ENCODE measurements at regions not wholly inside any gene's neighbourhood (a gene's known extent, or its start where the extent isn't known, plus 50 kb on each side); places are given as distances from the start of the nearest gene placed in this dataset.

- TF ChIP-seq, protein P1, sequence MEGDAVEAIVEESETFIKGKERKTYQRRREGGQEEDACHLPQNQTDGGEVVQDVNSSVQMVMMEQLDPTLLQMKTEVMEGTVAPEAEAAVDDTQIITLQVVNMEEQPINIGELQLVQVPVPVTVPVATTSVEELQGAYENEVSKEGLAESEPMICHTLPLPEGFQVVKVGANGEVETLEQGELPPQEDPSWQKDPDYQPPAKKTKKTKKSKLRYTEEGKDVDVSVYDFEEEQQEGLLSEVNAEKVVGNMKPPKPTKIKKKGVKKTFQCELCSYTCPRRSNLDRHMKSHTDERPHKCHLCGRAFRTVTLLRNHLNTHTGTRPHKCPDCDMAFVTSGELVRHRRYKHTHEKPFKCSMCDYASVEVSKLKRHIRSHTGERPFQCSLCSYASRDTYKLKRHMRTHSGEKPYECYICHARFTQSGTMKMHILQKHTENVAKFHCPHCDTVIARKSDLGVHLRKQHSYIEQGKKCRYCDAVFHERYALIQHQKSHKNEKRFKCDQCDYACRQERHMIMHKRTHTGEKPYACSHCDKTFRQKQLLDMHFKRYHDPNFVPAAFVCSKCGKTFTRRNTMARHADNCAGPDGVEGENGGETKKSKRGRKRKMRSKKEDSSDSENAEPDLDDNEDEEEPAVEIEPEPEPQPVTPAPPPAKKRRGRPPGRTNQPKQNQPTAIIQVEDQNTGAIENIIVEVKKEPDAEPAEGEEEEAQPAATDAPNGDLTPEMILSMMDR (IDR thresholded peaks at IDR 0.05), result no peak
- no peak for TF ChIP-seq EZH2 (IDR thresholded peaks at IDR 0.05; ENCODE audit: borderline replicate concordance, insufficient read depth, low read depth, low read length, poor library complexity, severe bottlenecking)
Observed at GRCh38 chr21:25024639-25025038, 582.6 kb downstream of the MRPL39 start.

Measured in B cell (primary cell).